Body of pancreas (tissue), 4 donors: ENCODE measurements at regions not wholly inside any gene's neighbourhood (a gene's known extent, or its start where the extent isn't known, plus 50 kb on each side); places are given as distances from the start of the nearest gene placed in this dataset.

Experiments used
- ATAC-seq: fragments of 150-250 bp; one replicate; pipeline ENCODE4 v1.9.1; 2016
- DNase-seq, 4 donors: peaks; one replicate each; pipeline ENCODE4 v3.0.0-alpha.2; 2019
- H3K27ac ChIP-seq, 4 donors: fragments of 200-600 bp; sonication (generic); 1 replicate in 3 of 4; 2 replicates in 1 of 4; pipeline versions ENCODE4 v1.5.1 to v1.6.1; 2016 to 2019; ENCODE audit warnings: mild to moderate bottlenecking in 1 of 4, mixed read lengths in 1 of 4, moderate library complexity in 1 of 4
- H3K27me3 ChIP-seq, 2 donors: fragments of 200-600 bp; sonication (generic); one replicate each; pipeline ENCODE4 v1.6.0; 2016; ENCODE audit warnings: mild to moderate bottlenecking in 1 of 2
- H3K36me3 ChIP-seq, 2 donors: fragments of 200-600 bp; sonication (generic); replicated peaks in 1 of 2; 2 replicates each; pipeline ENCODE4 v1.5.1; 2016; ENCODE audit warnings: low read depth in 2 of 2; ENCODE audit not compliant: insufficient read depth in 1 of 2
- H3K4me1 ChIP-seq: fragments of 200-600 bp; sonication (generic); one replicate; pipeline ENCODE4 v1.6.0; 2016
- H3K4me3 ChIP-seq, 2 donors: fragments of 200-600 bp; sonication (generic); 1 replicate in 1 of 2; 2 replicates in 1 of 2; pipeline ENCODE4 v1.5.1; 2016 to 2019
- H3K9me3 ChIP-seq, 3 donors: fragments of 200-600 bp; sonication (generic); 1 replicate in 2 of 3; 2 replicates in 1 of 3; pipeline ENCODE4 v1.5.1; 2016
- POLR2A ChIP-seq, 3 donors: fragments of 450-650 bp; IDR thresholded peaks; one replicate each; pipeline ENCODE4 v1.6.1; 2016; ENCODE audit warnings: antibody characterized with exemption in 3 of 3, mild to moderate bottlenecking in 2 of 3
- WGBS, 2 donors: methylation state at CpG; one replicate each; pipeline ENCODE4 v1.1.5; 2017; 5-methylcytosine and 5-hydroxymethylcytosine counted together
- intact Hi-C: fragments of 100-400 bp; cut with DNase I; formaldehyde crosslinking; loops from one replicate; pipeline ENCODE4 v1.15.1; 2023
- TF ChIP-seq, protein P1 (sequence below), 7 experiments: fragments of 450-650 bp in 4 of 7; fragments of 200-600 bp in 3 of 7; sonication (generic) in 3 of 7; IDR thresholded peaks; one replicate each; pipeline ENCODE4 v1.5.1; 2016 to 2019; ENCODE audit warnings: antibody characterized with exemption in 7 of 7

DNA sequence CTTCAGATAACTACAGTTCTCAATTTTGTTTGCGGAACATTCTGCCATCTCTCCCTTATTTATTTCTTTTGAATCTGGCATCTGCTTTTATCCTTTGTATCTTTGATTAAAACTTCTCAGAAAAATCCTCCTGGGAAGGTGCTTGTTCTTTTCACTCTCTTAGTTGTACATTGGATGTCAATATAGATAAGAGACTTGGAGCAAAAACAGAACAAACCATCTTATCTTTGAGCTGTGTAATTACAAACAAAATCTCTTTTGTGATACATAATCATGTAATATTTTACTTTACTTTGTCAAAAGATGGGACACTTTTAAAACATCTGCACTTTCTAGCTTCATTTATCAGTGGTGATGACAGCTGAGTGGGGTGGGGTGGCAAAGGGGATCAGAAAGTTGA, 307.2 kb upstream of the LYPLAL1 start:
- TF ChIP-seq, protein P1, sequence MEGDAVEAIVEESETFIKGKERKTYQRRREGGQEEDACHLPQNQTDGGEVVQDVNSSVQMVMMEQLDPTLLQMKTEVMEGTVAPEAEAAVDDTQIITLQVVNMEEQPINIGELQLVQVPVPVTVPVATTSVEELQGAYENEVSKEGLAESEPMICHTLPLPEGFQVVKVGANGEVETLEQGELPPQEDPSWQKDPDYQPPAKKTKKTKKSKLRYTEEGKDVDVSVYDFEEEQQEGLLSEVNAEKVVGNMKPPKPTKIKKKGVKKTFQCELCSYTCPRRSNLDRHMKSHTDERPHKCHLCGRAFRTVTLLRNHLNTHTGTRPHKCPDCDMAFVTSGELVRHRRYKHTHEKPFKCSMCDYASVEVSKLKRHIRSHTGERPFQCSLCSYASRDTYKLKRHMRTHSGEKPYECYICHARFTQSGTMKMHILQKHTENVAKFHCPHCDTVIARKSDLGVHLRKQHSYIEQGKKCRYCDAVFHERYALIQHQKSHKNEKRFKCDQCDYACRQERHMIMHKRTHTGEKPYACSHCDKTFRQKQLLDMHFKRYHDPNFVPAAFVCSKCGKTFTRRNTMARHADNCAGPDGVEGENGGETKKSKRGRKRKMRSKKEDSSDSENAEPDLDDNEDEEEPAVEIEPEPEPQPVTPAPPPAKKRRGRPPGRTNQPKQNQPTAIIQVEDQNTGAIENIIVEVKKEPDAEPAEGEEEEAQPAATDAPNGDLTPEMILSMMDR (IDR thresholded peaks at IDR 0.05), result no peak
- TF ChIP-seq POLR2A (IDR thresholded peaks at IDR 0.05), result no peak
- ATAC-seq, result no peak
- Histone ChIP-seq H3K27ac (no peak overlapping the region), H3K36me3 (no peaks in the 10 kb centered on the region), H3K4me3 (no peak overlapping the region), H3K4me1 (peaks cover 22% of the 10 kb centered on the region), H3K9me3 (no peaks in the 10 kb centered on the region), H3K27me3 (no peaks in the 10 kb centered on the region)
- intact Hi-C loops, result no loop called here
- 68 to 82% methylated on average over 1 of the region's 1 CpG for WGBS, 2 donors
- no peak for DNase-seq

DNA sequence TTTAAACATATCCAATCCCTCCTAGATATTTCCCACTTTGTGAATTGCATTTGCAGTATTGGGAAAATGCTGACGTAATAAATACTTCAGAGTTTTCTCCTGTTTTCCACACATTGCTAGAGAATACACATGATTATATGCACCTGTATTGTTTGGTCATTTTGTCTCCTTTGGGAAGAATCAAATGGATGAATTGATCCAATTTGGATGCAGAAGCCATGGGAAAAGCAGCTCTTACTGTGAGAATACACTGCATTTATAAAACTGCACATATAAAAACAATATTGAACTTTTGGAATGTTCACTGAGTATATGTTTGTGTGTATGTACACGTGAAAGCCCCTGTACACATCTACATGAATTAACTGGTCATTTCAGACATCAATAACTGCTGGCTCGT, 306.6 kb upstream of the LYPLAL1 start:
- ATAC-seq, result no peak

DNA sequence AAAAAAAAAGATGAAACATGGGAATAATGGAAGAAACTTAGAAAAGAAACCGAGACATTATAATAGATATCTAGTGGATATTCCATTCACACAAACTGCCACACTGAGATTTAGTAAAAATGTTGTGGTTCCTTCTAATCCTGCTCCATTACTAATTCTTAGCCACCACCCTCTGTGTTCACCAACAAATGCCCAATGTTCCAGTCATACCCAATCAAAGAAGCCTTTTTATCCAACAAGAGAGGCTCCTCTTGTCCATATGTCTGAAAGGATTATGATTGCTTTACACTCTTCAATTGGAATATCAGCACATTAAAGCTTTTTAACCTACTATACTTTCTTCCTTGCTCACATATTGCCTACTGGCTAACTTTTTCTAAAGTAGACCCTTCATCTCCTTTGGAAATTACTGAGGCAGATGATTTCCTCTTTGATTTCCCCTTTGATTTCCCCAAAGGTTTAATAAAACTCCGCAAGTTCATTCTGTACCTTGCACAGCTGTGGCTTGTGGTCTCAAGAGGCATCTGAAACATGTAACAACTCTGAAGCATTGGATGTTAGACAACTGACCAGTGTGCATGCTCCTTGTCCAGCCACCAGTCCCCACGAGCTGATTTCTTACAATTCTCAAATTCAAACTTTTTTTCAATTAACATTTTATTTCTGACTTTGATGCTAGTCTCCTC, 305.6 kb upstream of the LYPLAL1 start:
- TF ChIP-seq, protein P1 (IDR thresholded peaks at IDR 0.05), result no peak
- TF ChIP-seq POLR2A (IDR thresholded peaks at IDR 0.05), result no peak
- no peaks in the 10 kb centered on the region for H3K36me3 ChIP-seq
- no peak overlapping the region for H3K4me3 ChIP-seq
- no peak overlapping the region for H3K27ac ChIP-seq
- intact Hi-C loops, result no loop called here
- DNase-seq, result no peak
- no peaks in the 10 kb centered on the region for H3K27me3 ChIP-seq
- peaks cover 22% of the 10 kb centered on the region for H3K4me1 ChIP-seq
- H3K9me3 ChIP-seq, result no peaks in the 10 kb centered on the region
- 86 to 89% methylated on average over 3 of the region's 3 CpGs for WGBS, 2 donors
- ATAC-seq, result no peak

More for the DNA sequence above, 306.6 kb upstream of the LYPLAL1 start:
- Histone ChIP-seq H3K4me1 (peaks cover 22% of the 10 kb centered on the region), H3K36me3 (no peaks in the 10 kb centered on the region), H3K9me3 (no peaks in the 10 kb centered on the region), H3K27me3 (no peaks in the 10 kb centered on the region), H3K27ac (no peak overlapping the region), H3K4me3 (no peak overlapping the region)
- intact Hi-C loops, result no loop called here
- DNase-seq, result no peak
- TF ChIP-seq POLR2A (IDR thresholded peaks at IDR 0.05), result no peak
- TF ChIP-seq, protein P1 (IDR thresholded peaks at IDR 0.05), result no peak
- WGBS, 2 donors, result 44 to 65% methylated on average over 3 of the region's 3 CpGs

DNA sequence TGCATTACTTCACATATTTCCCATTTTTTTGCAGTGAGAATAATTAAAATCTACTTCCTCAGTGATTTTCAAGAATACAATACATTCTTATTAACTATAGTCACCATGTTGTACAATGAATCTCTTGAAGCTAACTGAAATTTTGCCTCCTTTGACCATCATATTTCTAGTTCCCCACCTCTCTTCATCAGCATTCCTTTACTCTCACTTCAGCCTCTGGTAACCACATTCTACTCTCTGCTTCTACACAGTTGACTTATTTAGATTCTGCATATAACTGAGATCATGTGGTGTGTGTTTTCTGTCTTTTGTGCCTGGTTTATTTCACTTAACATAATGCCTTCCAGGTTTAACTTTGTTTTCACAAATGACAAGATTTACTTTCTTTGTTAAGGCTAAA, 304.4 kb upstream of the LYPLAL1 start:
- peaks cover 22% of the 10 kb centered on the region for H3K4me1 ChIP-seq
- H3K9me3 ChIP-seq, result no peaks in the 10 kb centered on the region
- TF ChIP-seq POLR2A (IDR thresholded peaks at IDR 0.05), result no peak
- TF ChIP-seq, protein P1 (IDR thresholded peaks at IDR 0.05), result no peak
- ATAC-seq (no peak), DNase-seq (no peak)
- no peak overlapping the region for H3K27ac ChIP-seq
- no peak overlapping the region for H3K4me3 ChIP-seq
- intact Hi-C loops, result no loop called here
- no peaks in the 10 kb centered on the region for H3K27me3 ChIP-seq
- no peaks in the 10 kb centered on the region for H3K36me3 ChIP-seq

DNA sequence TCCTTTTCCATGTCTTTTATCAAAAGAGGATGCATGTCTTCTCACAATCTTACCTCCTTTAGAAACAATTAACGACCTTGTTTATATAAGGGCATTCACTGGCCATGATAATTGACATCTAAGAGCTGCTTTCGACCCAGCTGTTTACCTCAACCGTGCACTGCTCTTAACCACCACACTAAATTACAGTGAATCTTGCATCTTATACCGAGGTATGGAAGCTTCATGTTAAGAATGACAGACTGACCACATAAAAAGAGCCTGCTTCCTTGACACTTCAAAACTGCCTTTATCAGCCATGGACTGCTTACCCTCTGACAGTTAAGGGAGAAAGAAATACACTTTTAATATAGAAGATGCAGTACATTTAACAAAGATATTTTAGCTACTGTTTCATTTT, 301.7 kb upstream of the LYPLAL1 start:
- ATAC-seq (no peak), DNase-seq (no peak)
- Histone ChIP-seq H3K4me1 (no peaks in the 10 kb centered on the region), H3K36me3 (no peaks in the 10 kb centered on the region), H3K27ac (no peak overlapping the region), H3K27me3 (no peaks in the 10 kb centered on the region), H3K9me3 (no peaks in the 10 kb centered on the region), H3K4me3 (no peak overlapping the region)
- WGBS, 2 donors, result 72 to 74% methylated on average over 4 of the region's 4 CpGs
- TF ChIP-seq, protein P1 (IDR thresholded peaks at IDR 0.05), result no peak
- no peak for TF ChIP-seq POLR2A (IDR thresholded peaks at IDR 0.05)
- intact Hi-C loops, result no loop called here
